RWPE1 (cell line): ENCODE measurements at regions not wholly inside any gene's neighbourhood (a gene's known extent, or its start where the extent isn't known, plus 50 kb on each side); places are given as distances from the start of the nearest gene placed in this dataset.
"Not testable (repeated sequence)": the region's sequence is repeated elsewhere in the genome, so short reads cannot be mapped to it uniquely, and the experiment has no call there.

ENCODE experiments used
- CTCF ChIA-PET: fragments of 350-600 bp; sonication (Branson Sonifier 250); formaldehyde crosslinking; extraction: SDS; loops from one replicate; lab custom pipeline; 2021; lab: Yijun Ruan, JAX
- POLR2A ChIA-PET: fragments of 400-600 bp; formaldehyde crosslinking; extraction: SDS; loops from one replicate; lab custom pipeline; 2020; ENCODE audit warnings: antibody characterized with exemption; ENCODE audit not compliant: low non-redundant PET; lab: Yijun Ruan, JAX
- DNase-seq: peaks from one replicate; pipeline ENCODE4 v3.0.0; 2012; ENCODE audit warnings: low spot score
- H3K27ac ChIP-seq: fragments of 450-650 bp; 2 replicates; pipeline ENCODE4 v1.5.1; 2017
- TF ChIP-seq, protein P1 (sequence below): fragments of 450-650 bp; conservative IDR thresholded peaks from 2 replicates; pipeline ENCODE4 v1.5.1; 2017; ENCODE audit warnings: low read depth, mild to moderate bottlenecking

DNA sequence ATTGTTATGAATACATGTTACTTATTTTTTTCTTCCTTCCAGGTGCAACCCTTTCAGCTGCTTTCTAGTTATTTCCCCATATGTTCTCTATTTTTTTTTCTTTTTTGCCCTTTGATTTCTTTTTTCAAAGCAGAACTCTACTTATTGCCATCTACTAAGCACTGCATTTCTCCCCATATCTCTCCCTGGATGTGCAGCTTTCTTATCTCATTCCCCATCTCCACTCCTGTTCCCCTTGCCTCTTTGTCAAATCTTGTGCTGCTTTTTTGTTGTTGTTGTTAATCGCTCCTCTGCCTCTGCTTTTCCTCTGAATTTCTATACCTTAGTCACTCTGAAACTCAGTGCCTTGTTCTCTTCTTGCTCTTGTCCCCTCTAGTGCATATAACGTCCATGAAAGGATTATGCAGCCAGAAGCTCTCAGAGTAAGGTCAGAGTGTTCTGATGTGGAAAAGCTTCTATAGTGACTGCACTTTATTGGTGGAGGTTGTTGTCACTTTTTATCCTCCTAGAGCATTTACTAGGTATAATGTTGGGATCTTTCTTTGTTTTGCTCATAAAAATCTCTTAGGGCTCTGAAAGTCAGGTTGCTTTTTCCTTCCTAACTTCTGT is 51.1 kb upstream of the JADE1 start:
- POLR2A ChIA-PET = no interaction called here
- CTCF ChIA-PET = interaction anchor here (0.7 kb wide), 1 partner anchor 17 kb away, joined by 4 read pairs; no protein-coding TSS in a partner anchor
- no peak for DNase-seq
- TF ChIP-seq, protein P1, sequence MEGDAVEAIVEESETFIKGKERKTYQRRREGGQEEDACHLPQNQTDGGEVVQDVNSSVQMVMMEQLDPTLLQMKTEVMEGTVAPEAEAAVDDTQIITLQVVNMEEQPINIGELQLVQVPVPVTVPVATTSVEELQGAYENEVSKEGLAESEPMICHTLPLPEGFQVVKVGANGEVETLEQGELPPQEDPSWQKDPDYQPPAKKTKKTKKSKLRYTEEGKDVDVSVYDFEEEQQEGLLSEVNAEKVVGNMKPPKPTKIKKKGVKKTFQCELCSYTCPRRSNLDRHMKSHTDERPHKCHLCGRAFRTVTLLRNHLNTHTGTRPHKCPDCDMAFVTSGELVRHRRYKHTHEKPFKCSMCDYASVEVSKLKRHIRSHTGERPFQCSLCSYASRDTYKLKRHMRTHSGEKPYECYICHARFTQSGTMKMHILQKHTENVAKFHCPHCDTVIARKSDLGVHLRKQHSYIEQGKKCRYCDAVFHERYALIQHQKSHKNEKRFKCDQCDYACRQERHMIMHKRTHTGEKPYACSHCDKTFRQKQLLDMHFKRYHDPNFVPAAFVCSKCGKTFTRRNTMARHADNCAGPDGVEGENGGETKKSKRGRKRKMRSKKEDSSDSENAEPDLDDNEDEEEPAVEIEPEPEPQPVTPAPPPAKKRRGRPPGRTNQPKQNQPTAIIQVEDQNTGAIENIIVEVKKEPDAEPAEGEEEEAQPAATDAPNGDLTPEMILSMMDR = no peak
- no peak overlapping the region for H3K27ac ChIP-seq

DNA sequence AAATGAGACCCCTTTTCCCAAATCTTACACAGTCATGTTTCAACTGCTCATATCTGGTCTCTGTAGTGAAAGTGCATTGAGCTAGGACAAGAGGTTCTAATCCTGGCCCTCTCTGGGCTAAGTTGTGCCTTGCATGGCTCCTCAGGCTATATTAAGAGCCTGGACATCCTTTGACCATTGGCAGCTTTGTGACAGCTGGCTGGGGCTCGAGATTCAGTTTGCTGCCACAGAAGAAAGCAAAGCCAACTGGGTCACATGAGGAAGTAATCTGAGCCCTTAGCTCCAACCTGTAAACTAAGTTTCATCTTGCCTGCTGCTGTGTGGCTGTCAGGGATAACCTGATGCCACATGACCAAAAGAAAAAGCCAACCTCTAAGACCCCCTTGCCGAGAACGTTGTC is 51.8 kb upstream of the JADE1 start:
- ChIA-PET POLR2A (no interaction called here), CTCF (no interaction called here)
- no peak for DNase-seq
- TF ChIP-seq, protein P1 = no peak
- H3K27ac ChIP-seq = no peak overlapping the region

DNA sequence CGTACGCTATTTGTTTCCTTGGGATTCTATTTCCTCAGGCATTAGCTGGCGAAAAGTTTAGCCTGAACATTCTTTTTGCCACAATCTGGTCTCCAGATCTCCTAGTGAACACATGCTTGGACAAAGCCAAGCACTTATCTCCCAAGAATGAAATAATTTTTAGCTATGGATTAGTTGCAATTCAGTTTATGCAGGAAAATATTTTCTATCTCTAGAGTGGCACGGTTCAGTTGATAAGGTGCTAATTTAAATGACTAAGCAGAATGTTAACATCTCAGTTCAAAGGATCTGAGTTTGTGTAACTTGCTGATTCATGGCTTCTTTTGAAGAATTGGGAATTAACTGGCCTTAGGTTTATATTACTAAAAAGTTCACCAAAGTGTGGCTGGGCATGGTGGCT is 58.1 kb upstream of the JADE1 start:
- DNase-seq = no peak
- POLR2A ChIA-PET = no interaction called here
- CTCF ChIA-PET = interaction anchor here (0.6 kb wide), 1 partner anchor 123 kb away, joined by 3 read pairs; no protein-coding TSS in a partner anchor
- H3K27ac ChIP-seq = no peak overlapping the region
- TF ChIP-seq, protein P1 = no peak

DNA sequence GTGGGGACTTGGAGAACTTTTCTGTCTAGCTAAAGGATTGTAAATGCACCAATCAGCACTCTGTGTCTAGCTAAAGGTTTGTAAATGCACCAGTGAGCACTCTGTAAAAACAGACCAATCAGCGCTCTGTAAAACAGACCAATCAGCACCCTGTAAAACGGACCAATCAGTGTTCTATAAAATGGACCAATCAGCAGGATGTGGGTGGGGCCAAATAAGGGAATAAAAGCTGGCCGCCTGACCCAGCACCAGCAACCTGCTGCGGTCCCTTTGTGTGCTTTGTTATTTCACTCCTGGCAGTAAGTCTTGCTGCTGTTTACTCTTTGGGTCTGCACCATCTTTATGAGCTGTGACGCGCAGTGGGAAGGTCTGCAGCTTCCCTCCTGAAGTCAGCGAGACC is 67.8 kb upstream of the JADE1 start:
- H3K27ac ChIP-seq, CTCF ChIA-PET, POLR2A ChIA-PET, DNase-seq: not testable (repeated sequence)

DNA sequence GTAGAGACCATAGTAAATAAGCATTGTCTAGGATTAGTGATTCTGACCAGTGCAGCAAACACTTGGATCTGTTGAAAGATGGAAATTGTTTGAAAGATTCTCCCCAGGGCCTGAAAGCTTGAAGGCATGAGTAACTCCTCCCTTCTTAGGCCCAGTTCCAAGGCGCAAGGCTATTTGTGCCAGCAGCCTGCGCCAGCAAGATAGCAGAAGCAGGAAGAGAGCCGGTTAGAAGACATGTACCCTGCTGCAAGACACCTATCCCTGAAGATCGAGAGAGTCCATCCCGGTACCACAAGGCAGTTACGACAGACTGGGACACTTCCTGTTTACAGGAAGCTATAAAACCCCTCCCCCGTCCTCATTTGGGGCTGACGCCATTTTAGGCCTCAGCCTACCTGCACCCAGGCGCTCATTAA is 72.4 kb upstream of the JADE1 start:
- ChIA-PET POLR2A (no interaction called here), CTCF (no interaction called here)
- DNase-seq = no peak
- TF ChIP-seq, protein P1 = no peak
- no peak overlapping the region for H3K27ac ChIP-seq

DNA sequence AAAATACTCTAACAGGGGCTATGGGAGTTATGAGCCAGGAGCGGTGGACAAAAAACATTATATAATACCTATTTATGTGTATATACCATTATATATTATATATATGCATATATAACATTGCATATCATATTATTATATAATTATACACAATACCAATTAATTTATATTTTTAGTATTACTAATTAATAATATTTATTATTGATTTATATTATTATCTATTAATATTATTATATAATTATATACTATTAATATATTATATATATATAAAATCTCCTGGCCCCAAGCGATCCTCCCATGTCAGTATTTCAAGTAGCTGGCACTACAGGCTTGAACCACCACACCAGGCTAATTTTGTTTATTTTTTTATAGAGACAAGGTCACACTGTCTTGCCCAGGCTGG is 73.8 kb upstream of the JADE1 start:
- DNase-seq = no peak
- TF ChIP-seq, protein P1 = no peak
- no peak overlapping the region for H3K27ac ChIP-seq
- CTCF ChIA-PET = no interaction called here
- POLR2A ChIA-PET = no interaction called here

DNA sequence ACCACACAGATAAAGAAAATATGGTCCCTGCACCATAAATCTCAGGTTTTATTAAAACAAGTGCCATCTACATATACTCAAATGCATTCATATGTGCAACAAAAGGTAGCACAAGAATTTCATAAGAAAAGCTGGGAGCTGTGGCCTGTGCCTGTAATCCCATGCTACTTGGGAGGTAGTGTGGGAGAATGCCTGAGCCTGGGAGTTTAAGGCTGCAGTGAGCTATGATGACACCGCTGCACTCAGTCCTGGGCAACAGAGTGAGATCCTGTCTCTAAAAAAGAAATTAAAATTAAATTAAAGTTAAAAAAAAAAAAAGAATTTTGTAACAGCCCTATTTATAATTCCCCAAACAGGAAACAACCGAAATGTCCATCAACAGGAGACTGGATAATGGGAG is 81.3 kb upstream of the JADE1 start:
- CTCF ChIA-PET = no interaction called here
- no peak overlapping the region for H3K27ac ChIP-seq
- no peak for DNase-seq
- POLR2A ChIA-PET = no interaction called here
- TF ChIP-seq, protein P1 = no peak
